ENCODE measurements at regions not wholly inside any gene's neighbourhood (a gene's known extent, or its start where the extent isn't known, plus 50 kb on each side); places are given as distances from the start of the nearest gene placed in this dataset.
"Not testable (repeated sequence)": the region's sequence is repeated elsewhere in the genome, so short reads cannot be mapped to it uniquely, and the experiment has no call there.

- not testable (repeated sequence) for TF ChIP-seq CTCF (IDR thresholded peaks at IDR 0.05); EZH2 (IDR thresholded peaks at IDR 0.05; ENCODE audit: borderline replicate concordance, insufficient read depth, low read depth, low read length, poor library complexity, severe bottlenecking)
Observed at GRCh38 chr1:146763234-146763633, 174.9 kb upstream of the NBPF12 start.

All from B cell (primary cell).